GM21367 (cell line): ENCODE measurements at regions not wholly inside any gene's neighbourhood (a gene's known extent, or its start where the extent isn't known, plus 50 kb on each side); places are given as distances from the start of the nearest gene placed in this dataset.

ENCODE experiments used
- ATAC-seq: cut with Tn5 transposase; IDR thresholded peaks from one replicate; pipeline ENCODE4 v1.9.1; 2021; ENCODE audit not compliant: unreplicated experiment

DNA sequence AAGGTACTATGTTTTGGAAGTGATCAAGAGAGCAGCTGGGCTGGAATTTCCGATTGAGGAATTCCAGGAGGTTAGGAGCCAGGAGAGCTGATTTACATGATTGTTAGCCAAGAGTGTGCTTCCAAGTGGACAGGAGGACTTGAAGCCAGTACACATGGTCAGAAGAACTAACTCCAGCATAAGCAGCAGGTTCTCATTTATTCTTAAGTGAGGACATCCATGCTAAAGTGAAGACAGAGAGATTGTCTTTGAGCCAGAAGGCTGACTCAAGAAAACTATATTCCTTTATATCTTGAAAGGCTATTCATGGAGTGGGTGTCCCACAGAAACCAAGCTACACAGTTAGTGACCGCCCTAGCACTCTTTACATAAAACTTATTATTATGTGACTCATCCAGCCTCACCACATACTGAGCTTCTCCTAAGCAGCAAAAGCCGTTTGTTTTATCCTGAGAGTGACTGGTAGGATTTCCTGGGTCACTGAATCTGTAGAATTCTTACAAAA, 56.7 kb upstream of the SEMA3A start:
- ATAC-seq = no peak

DNA sequence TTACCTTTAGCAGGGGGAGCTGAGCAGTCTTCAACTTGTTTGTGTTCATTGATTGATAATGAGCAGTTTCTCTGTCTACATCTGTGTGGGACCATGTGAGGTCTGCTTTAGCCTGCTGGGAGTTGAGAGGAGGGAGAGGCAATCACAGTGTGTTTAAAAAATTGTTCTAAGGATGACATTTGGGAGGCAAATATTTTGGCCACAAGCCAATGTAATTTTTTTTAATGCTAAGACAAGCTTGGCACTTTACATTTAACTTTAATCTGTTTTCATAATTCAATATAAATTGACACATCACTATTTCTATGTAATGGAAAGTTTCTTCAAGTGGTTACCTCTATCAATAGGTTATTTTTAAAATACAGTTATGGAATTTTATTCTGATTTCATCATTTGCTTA, 55.9 kb upstream of the SEMA3A start:
- ATAC-seq = no peak

DNA sequence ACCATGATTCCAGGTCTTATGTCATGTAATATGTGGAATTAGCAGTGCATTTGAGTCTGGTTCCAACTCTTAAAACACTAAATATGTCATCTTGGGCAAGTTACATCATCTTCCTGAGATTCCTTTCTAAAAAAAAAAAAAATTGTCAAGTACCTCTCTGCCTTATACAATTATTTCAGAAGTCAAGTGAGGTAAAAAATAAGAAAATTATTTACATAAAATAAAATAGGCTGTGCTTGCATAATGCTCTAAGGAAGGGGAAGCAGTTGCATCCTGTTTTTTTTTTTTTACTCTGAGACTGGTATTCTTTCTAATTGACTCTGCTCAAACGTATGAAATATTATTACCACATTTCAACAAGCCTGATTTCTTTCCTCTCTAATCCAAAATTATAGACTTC, 55.1 kb upstream of the SEMA3A start:
- ATAC-seq = no peak

DNA sequence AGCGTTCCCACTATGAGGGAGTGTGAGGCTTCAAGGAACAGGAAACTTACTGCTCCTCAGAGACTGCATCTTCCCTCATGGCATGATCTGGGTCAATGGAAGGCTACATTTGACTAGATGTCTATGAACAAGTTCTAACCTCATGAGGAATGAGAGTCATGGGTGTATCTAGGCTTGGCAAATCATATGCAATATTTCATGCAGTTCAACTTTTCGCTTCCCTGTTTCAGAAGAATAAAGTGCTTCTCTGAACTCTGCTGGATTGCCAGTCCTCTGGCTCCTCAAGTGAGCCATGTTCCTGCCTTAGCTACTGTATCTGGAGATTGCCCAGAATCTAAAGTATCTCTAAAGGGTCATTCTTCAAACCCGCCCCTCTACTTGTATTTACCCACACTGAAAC, 54.3 kb upstream of the SEMA3A start:
- ATAC-seq = no peak

DNA sequence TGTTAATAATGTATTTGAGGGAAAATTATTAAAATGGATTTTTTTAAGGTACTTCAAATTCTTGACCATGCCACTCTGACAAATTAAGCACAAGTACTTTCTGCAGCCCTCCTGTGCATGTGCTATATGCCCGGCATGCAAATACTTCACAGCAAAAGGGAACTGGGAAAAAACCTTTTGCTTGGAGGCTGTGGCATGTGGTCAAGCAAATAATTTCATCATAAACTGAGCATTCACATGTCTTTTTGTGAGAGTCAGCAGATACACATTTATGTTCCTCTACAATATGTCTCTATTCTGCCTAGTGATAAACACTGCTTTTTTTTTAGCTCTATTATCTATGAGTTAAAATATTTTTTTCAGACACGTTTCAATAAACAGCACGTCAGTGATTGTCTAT, 53.7 kb upstream of the SEMA3A start:
- no peak for ATAC-seq

DNA sequence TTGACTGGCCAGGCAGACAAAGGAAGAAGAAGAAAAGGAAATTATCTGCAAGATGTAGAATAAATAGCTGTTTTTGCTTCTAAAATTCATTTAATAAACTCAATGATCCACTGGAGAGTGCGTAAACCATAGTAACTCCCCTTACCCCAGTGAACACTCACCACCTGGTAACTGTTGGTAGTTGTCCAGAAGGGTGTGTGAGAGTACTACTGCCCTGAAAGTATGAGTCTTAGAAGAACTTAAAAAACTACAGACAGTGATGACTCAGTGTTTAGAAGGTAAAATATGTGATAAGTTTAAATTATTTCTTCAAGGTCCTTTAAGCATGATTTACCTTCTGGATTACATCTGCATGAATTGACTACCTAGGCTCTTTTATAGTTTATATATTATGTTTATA, 53.0 kb upstream of the SEMA3A start:
- no peak for ATAC-seq

DNA sequence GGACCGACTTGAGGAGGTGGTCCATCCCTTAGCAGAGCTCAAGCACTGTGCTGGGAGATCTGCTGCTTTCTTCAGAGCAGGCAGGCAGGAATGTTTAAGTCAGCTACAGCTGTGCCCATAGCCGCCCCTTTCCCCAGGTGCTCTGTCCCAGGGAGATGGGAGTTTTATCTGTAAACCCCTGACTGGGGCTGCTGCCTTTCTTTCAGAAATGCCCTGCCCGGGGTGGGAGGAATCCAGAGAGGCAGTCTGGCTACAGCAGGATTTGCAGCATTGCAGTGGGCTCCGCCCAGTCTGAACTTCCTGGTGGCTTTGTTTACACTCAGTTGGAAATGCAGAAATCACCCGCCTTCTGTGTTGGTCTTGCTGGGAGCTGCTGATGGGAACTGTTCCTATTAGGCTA, 51.2 kb upstream of the SEMA3A start:
- ATAC-seq = no peak
